ENCODE measurements at regions not wholly inside any gene's neighbourhood (a gene's known extent, or its start where the extent isn't known, plus 50 kb on each side); places are given as distances from the start of the nearest gene placed in this dataset.

GRCh38 chr11:128089962-128090361, 497.4 kb downstream of the ETS1 start:
- TF ChIP-seq EZH2 (IDR thresholded peaks at IDR 0.05; ENCODE audit: insufficient read depth, low read length): no peak
- TF ChIP-seq CTCF (IDR thresholded peaks at IDR 0.05; ENCODE audit: insufficient read depth, low read depth, low read length): no peak

All from astrocyte (in vitro differentiated cells and primary cell).